Retinal pigment epithelial cell (primary cell): ENCODE measurements at regions not wholly inside any gene's neighbourhood (a gene's known extent, or its start where the extent isn't known, plus 50 kb on each side); places are given as distances from the start of the nearest gene placed in this dataset.

Source experiments
- DNase-seq: peaks from one replicate; pipeline ENCODE4 v3.0.0-alpha.2; 2010; ENCODE audit warnings: low read depth
- H3K4me3 ChIP-seq: 2 replicates; pipeline ENCODE4 v1.5.1; 2011; ENCODE audit warnings: mild to moderate bottlenecking, low read length, control low read depth, moderate library complexity
- CTCF ChIP-seq: conservative IDR thresholded peaks from 2 replicates; pipeline ENCODE4 v1.5.1; 2011; ENCODE audit warnings: low read depth, low read length, control low read depth, inconsistent platforms

GRCh38 chr20:47862574-47863240 lies 77.4 kb upstream of the SULF2 start:
- no peak for DNase-seq
- no peak for TF ChIP-seq CTCF
- no peak overlapping the region for H3K4me3 ChIP-seq

- no peak for TF ChIP-seq CTCF
- H3K4me3 ChIP-seq = no peak overlapping the region
- DNase-seq = no peak
Observed at GRCh38 chr20:47861116-47861515, 75.8 kb upstream of the SULF2 start.

GRCh38 chr20:47860049-47860830 lies 75.0 kb upstream of the SULF2 start:
- TF ChIP-seq CTCF = no peak
- H3K4me3 ChIP-seq = no peak overlapping the region
- DNase-seq = no peak

DNA sequence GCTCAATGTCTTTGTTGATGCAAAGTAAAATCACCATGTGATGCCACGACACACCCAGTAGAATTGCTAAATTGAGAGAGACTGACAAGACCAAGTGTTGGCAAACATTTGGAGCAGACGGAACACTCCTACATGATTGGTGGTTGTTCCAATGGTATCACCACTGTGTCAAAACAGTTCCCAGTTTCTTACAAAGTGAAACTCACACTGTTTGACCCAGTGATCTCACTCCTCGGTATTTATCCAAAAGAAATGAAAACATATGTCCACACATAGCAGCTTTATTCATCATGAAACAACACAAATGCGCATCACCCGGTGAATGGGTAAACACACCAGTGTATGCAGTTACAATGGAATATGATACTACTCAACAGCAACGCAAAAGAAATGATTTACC lies 74.0 kb upstream of the SULF2 start:
- TF ChIP-seq CTCF = no peak
- H3K4me3 ChIP-seq = no peak overlapping the region
- no peak for DNase-seq

DNA sequence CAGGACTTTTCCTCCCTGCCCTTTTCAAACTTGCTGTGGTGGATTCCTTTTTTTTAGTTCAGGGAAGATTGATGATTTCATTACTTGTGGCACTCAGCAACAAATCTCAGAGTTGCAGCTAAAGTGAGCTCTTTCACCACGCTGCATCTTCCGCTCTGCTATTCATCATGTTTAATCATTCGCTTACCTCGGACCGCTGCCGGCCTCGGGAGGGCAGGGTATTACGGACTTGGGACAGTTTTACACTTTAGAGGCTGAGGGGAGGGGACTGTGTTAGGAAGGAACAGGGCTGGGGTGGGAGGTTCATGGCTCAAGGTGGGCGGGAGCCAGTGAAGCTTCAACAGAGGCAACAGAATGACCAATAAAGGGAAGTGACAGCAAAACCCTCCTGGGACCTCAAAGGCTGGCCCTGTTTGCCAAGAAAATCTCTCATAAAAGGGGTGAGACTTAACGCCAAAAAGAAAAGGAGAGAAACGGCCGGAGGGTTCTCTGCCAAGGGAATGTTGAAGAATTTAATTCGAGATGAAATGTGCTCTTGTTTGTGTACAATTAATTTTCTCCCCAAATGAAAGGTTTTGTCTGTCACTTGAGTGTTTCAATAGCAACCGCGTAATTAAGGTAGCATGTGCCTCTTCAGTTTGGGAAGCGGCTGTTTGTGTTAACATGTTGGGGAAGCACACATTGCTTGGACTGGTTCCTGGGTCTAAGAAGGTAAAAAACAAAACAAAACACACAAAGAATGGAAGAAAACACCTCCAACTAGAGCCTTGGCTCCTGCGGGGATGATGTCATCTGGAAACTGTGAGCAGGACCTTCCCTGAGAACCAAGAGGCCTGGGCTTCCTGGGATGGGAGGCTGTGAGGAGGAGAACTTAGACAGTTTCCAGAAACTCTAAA lies 72.5 kb upstream of the SULF2 start:
- no peak overlapping the region for H3K4me3 ChIP-seq
- no peak for TF ChIP-seq CTCF
- DNase-seq = no peak

GRCh38 chr20:47857187-47857568 lies 71.9 kb upstream of the SULF2 start:
- DNase-seq = peak; percentile 16
- H3K4me3 ChIP-seq = no peak overlapping the region
- no peak for TF ChIP-seq CTCF
